HG03196 (cell line): ENCODE measurements at regions not wholly inside any gene's neighbourhood (a gene's known extent, or its start where the extent isn't known, plus 50 kb on each side); places are given as distances from the start of the nearest gene placed in this dataset.

Experiments
- ATAC-seq: cut with Tn5 transposase; IDR thresholded peaks from one replicate; pipeline ENCODE4 v1.9.1; 2021; ENCODE audit not compliant: unreplicated experiment

DNA sequence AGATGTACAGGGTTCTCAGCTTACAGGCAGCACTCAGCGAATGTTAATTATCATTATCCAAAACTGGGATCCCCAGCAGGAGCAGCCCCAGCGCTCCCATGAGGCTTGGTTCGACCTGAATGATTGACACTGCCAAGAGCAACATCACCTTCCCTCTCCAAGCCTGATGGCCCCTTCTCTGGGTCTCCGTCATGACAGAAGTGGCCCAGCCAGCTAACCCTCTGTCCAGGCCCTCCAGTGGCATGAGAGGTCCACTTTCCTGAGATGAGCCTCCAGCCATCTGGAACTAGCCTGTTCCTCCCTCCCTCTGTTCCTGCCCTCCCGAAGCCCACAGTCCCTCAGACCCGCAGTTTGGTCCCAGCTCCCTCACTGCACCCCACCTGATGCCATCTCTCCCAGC lies 97.0 kb upstream of the RAB6C start:
- ATAC-seq = no peak

DNA sequence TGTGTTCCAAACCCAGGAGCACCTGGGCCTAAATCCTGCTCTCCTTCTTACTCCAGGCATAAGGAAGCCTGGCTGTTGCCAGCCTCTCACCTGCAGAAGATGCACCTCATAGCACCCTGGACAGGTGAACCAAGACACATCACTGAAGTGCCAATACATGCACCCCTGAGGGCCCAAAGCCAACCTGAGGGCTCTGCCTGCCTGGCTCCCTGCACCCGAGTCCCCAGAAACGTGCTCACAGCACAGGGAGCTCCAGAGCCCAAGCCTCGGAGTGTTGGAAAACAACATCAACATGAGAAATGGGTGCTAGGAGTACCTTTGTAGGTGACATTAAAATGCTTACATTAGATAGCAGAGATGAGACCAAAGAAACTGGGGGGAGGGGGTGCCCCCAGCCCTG lies 96.3 kb upstream of the RAB6C start:
- no peak for ATAC-seq

DNA sequence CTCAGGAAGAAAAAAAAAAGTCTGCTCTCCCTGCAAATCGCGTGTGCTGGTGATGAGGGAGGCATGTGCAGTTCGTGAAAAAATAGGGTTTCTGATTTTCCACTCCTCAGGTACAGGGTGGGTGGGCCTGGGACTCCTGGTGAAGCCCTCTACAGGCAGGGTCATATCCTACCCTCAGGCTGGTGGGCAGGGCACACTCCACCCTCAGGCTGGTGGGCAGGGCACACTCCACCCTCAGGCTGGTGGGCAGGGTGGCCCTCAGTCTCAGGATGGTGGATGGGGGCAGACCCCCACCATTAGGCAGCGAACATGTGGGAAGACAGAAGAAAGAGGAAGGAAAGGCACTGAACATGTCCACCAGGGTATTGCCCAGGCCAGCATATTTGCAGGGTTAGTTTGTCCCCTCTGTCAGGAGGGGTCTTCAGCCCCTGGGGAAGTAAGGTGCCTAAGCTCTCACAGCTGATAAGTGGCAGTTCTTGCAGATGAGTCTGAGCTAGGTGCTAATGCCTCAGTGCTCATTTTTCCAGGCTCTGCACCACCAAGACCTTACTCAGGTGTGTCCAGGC lies 95.2 kb upstream of the RAB6C start:
- ATAC-seq = no peak

DNA sequence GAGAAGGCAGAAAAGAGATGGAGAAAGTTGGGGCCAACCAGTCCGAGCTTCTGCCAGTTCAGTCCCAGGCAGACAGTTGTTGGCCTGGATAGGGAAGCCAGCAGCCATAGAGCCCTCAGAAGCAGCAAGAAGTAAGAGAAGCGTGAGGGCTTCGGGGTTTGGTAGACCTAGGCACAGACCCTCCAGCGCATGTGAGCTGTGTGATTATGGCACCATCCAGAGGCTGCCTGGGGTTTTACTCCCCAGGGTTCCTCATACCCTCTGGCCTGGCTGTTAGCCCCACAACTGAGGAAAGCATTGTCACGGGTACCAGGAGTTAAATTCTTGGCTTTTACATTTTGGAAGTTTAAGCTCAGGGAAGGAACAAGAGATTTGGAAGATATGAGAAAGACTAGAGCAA lies 93.7 kb upstream of the RAB6C start:
- no peak for ATAC-seq

DNA sequence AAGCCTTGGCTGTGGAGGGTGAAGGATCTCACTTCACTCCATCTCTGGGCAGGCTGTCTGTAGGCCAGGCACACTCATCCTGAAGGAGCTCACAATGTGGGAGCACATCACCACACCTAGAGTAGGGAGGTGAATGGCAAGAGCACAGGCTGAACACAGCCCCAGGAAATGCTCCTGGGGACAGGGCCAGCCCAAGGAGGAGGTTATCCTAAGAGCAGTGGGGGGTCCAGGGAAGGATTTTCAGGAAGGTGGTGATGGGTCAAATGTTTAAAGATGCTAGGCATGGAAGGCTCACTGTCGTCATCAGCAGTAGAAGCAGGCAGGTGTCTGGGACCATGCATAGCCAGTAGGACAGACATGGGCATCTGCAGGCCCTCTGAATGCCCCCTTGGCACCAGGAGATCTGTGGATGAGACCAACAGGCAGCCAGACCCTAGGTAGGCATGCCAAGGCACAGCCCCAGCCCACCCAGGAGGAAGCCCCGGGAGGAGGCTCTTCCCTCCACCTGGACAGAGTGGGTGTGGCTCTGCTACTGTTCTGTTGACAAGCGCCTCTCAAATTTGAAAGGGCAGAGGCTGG lies 91.7 kb upstream of the RAB6C start:
- ATAC-seq = no peak

DNA sequence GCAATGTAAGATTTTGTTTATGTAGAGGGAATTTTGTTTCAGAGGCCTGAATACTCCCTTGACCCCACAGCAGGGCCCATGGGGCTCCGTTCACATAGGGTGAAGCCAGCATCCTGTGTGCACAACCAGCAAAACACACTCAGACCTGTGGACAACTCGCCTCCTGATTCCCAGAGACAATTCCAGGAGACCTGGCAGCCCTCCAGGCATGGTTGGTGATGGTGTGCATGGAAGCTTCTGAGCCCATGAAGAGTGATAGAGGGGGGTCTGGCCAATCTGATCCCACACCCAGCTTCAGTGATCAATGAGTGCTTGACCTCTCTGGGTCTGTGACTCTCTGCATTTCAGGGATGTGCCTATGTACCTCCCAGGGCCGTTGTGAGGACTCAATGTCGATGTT lies 91.0 kb upstream of the RAB6C start:
- ATAC-seq = no peak

DNA sequence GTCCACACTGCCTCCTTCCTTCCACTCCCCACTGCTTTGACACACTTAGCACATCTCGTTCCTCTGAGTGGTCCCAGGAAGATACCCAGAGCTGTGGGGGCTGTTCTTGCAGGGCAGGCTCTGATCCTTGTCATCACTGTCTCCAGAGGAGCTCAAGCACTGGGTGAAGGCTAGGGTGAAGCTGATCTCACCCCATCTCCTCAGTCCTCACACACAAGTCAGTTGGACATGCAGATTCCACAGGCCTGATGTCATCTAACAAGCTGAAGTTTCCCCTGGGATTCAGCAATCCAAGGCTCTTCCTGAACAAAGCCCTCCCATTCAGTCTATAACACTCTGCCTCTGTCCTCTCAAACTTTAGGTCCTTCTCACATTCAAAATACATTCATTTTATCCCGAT lies 90.6 kb upstream of the RAB6C start:
- no peak for ATAC-seq

DNA sequence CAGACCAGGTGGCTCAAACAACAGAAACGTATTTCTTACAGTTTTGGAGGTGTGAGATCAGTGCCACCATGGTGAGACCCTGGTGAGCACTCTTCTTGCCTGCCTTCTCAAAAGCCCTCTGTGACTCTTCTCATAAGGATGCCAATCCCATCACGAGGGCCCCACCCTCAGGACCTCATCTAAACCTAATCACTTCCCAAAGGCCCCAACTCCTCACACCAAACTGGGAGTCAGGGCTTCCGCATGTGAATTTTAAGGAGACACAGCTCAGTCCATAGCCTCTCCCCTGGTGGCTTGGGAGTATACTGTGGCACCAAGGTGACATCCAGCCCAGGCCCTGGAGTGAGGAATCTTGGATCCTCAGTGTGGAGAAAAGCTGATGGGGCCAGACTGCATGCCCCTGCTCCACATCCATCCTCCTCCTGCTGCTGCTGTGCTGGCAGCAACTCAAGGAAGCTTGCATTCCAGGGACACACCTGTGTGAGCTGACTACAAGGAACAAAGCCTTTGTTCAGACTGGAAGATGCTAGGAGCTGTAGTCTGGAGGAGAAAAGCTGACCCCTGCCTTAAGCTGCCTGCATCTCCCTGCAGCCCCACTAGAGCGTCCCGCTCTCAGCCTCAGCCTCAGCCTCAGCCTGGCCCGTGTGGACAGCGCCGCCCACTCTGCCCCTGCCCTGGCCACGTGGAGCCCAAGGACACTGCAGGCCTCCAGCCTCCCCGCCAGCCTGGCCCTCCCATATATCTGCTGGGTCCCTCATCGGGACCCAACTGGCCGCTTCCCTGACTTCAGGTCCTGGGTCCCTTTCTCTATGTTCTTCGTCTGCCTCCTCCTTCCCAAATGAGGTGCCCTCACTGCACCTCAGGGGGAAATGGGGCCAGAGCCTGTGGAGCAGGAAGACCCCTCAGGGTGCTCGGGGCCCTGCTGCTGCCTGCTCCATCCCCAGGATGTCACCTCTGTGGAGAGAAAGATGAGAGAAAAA lies 87.8 kb upstream of the RAB6C start:
- no peak for ATAC-seq

DNA sequence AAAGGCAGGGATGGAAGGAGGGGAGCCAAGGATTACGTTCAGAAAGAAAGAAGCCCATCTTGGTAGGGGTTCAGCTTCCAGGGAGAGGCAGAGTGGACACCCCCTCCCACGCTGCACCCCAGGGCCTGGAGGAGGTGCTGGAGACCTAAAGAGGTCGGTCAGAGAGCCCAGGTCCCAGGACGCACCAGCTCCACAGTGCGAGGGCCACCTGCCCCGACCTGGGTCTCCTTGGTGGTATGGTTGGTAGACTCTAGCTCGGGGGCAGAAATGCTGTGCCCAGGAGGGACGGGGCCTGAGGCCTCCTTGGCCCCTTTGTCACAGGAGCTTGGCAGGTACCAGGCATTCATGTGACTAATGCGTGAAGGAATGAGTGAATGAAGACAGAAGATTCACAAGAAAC lies 87.1 kb upstream of the RAB6C start:
- no peak for ATAC-seq

DNA sequence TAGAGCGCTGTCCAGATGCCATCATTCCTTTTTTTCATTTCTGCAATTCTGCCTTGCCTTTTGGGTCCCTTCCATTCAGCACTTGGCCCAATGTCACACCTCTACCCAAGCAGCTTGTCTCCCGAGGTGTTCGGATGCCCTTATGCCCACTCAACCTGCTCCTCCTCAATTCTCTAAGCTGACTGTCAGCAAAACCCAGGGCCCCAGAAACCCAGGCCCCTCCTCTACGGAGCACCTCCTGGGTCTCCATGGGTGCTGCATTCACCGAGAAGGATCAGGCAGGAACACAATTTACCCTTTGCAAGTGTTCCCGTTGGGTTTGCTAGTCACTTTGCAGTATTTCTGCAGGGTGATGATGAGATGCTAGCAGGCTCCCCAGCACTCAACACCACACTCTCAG lies 86.7 kb upstream of the RAB6C start:
- no peak for ATAC-seq

DNA sequence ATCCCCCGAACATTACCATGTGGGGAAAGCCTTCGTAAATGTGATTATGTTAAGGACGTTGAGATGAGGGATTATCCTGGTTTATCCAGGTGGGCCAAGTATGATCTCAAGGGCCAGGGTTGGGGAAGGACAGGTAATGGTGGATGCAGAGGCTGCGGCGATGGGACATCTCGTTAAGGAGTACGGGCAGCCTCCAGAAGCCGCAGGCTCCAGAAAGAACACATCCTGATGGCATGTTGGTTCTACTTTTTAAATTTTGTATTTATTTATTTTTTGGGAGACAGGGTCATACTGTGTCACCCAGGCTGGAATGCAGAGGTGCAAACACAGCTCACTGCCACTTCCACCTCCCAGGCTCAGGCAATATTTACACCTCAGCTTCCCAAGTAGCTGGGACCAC lies 86.2 kb upstream of the RAB6C start:
- ATAC-seq = no peak

DNA sequence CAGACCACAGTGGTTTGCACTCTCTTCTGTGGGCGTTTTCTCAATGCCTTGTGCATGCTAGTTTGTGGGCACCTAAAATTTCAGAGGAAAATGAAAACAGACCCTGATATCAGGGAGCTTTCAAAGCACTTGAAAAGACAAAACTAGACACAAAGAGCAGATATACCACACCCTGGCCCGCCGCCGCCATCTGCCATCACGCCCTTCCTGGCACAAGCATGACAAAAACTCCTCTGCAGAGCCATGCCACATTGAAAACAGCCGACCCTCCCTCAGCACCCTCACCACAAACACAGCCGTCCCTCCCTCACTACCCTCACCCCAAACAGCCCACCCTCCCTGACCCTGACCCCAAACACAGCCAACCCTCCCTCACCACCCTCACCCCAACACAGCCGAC lies 84.8 kb upstream of the RAB6C start:
- ATAC-seq = no peak

DNA sequence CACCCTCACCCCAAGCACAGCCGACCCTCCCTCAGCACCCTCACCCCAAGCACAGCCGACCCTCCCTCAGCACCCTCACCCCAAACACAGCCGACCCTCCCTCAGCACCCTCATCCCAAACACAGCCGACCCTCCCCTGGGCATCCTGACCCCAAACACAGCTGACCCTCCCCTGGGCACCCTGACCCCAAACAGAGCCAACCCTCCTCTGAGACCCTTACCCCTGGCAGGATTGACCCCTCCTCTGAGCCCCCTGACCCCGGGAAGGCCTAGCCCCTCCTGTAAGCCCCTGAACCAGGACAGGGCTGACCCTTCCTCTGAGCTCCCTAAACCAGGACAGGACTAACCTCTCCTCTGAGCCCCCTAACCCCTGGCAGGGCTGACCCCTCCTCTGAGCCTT lies 84.4 kb upstream of the RAB6C start:
- no peak for ATAC-seq

DNA sequence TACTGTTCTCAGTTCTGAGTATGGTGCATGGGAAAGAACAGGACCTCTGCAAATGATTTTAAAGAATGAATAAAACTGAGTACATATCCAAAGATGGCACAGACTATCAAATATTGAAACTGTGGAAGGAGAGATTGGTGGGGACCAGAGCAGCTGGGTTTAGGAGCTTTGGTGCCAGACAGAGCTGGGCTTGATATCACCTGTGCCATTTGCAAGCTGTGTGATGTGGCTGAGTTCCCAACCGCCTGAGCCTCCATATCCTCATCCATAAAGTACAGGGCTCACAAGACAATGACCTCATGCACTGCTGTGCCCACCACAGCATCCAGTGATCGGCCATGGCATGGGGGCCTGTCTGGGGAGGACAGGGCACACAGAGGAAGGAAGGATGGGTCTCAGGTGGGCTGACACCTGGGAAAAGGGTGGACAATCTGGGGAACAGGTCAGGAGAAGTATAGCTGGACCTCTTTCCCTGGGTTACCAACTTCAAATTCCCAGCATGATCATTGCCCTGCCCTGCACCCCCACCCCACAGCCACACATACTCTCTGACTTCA lies 83.9 kb upstream of the RAB6C start:
- no peak for ATAC-seq

DNA sequence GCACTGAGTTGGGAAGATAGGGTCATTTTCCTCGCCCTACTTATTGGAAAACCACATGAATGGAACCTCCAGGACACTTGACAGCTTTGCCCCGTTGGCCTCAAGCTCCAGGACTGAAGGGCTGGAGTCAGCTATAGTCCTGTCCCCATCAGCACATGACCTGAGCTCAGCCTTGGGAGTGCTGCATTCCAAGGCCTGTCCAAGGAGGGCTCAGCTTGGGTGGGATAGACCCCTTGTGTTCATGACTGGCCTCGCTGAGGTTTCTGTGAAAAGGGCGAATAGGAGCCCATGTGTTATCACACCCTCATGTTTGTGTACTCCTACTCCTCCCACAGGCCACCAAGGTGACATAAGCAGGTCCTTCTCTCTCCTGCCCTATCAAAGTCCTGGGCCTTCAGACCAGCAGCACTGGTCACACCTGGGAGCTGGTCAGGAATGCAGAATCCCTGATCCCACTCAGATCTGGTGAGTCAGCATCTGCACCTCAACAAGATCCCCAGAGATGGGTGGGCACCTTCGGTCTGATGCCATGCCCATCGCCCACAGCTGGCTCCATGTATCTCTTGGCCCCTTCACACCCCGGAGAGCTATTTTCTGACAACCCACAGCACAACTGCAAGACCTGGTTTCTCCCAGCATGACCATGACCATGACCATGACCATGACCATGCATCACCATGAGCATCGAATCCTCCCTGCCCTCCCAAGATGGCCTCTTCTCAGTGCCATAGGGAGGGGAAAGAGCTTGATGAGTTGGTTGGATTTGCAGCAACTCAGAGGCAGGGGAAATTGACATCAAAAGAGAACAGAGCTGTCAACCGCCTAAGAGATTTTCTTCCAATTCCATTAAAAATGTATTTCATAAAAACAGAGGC lies 83.0 kb upstream of the RAB6C start:
- ATAC-seq = no peak

DNA sequence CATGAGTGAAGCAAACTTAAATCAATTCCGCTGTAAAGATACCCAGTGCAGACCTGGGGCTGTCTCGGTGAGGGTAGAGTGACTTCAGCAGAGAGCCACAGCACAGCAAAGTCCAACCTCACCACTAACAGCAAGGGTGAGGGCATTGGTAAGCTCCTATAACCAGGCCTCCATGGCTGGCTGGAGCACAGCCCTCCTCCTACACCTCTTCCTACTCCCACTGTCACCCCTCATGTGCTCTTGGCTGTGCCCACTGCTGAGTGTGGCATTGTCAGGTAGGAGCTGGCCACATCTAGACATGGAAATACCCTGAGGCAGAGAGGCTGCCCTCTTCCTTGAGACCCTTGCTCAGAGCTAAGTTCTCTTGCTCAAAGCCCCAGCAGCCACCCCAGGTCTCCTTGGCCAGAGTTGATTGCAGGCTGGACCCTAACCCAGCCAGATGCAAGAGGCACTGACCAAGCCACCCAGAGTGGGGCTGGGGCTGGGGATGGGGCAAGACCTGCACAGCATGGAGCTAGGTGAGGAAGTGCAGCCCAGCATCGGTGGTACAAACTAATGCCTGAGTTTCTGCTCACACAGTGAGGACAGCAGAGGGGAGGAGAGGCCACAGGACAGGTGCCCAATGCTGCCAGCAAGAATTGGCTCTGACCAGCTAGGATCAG lies 77.6 kb upstream of the RAB6C start:
- no peak for ATAC-seq

DNA sequence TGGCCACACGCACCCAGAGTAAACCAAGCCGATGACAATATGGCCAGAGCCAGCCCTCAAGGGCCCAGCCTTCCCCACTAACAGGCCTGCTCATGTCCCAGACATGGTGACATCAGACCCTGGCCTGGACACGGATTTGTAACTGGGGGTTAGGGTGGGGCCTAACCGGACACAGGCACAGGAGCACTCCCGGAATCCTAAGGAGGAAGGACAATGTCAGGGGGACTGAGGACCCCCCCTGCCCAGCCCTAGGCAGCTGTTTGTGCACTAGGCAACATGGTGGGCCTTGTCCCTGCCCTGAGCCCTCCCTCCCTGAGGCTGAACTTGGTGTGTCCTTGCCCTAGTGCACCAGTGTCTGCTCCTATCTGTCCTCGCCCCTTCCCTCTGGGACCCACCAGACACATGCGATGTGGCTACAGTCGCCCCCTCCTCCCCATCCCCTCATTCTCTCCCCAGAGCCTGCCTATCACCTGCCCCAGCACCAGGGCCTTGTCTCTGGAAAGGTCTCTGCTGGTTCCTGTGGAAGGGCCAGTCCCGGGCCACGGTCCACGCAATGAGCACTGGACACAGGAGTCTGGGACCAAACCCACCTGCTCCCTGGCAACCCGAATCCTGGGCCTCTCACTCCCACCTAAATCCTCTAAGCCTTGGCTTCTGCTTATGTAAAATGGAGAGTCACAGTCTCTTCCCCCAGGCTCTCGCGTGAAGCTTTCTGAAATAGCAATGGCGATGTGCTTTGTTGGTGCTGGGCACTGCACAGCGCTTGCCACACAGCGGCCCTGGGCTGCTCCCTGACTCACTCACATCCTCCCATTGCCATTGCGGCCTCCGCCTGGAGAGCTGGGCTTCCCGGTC lies 76.5 kb upstream of the RAB6C start:
- ATAC-seq = no peak

DNA sequence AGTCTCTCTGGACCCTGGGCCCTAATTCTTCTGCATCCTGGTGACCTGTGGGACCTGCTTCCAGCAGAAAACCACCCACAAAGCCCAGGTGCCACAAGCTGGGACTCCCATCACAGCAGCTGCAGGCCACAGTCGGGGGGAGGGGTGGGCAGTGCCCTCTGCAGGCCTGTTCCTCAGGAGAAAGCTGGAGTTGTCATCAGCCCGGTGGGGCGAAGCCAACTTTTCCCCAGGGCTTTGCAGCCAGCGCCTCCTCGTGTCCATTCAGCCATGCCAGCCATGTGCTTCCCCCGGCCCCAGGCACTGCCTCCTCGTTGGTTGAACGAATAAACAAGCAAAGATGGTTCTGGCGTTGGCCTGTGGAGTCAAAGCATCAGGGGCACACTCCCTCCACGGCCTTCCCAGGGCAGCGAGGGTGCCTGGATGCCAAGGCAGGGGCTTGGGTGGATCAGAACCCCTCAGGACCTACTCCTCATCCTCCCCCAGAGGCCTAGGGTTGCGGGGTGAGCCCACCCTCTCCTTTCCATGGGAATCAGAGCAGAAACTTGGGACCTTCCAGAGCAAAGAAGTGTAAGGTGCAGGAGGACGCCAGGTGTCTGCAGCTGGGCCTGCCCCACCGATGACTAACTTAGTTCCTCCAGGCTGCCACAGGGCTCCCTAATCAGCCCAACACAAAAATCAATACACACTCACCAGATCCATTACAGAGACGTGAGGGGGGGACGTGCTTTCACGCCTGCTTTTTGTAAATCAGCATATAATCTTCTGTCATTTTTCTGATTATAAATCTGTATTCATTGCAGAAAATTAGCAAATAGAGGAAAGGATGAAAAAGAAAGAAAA lies 75.7 kb upstream of the RAB6C start:
- ATAC-seq = no peak
